COLO668 (cell line): ENCODE measurements at regions not wholly inside any gene's neighbourhood (a gene's known extent, or its start where the extent isn't known, plus 50 kb on each side); places are given as distances from the start of the nearest gene placed in this dataset.
A peak's percentile ranks its signal among the peaks of the same experiment; 100 is the strongest.

Source experiments
- DNase-seq: peaks from one replicate; lab custom pipeline; 2025; ENCODE audit not compliant: unreplicated experiment; lab: John Stamatoyannopoulos, UW

DNA sequence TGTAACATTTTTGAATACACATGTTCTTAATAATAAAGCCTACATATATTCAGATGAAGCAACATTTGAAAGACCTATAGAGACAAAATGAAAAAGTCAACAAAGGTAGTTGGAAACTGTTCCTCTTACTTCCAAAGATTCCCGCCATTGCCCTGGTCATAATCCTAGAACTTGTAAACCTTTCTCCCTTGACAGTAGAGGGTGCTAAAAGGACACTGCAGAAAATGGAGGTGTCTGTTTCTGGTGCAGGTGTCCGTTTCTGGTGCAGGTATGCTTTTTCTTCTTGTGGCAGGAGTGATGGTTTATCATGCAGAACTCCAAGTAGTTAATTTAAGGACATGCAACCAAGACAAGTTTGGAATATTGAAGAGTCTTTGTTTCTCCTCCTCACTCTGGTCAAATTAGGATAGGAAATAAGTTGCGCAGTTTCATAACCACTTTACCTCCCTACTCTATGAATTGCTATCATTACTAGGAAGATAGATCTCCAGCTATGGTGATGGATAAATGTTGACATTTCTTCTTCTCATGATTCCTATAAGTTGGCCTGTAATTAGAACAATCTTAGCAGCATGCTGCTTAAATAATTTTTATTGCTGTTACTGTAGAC, 56.0 kb upstream of the FAM174A start:
- DNase-seq: peak; percentile 7

DNA sequence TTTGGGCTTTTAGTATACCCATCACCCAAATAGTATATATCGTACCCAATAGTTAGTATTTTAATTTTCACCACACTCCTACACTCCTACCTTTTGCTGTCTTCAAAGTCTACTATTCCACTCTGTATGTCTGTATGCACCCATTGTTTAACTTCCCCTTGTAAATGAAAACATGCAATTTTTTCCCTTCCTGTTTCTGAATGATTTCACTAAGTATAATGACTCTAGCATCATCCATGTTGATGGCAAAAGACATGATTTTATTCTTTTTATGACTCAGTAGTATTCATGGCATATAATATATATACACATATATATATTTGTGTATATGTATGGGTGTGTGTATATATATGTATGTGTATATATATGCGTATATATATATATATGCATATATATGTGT, 63.1 kb upstream of the FAM174A start:
- DNase-seq: no peak

DNA sequence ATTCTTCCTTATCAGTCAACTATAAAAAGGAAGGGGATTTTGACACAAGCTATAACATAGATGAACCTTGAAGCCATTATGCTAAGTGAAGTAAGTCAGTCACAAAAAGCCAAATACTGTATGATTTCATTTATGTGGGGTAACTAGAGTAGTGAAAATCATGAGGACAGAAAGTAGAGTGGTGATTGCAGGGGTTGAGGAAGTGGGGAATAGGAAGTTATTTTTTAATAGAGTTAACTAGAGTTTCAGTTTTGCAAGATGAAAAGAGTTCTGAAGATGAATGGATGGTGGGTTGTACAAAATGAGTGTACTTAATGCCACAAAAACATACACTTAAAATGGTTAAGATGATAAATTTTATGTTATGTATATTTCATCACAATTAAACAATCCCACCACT, 65.4 kb upstream of the FAM174A start:
- DNase-seq: no peak

DNA sequence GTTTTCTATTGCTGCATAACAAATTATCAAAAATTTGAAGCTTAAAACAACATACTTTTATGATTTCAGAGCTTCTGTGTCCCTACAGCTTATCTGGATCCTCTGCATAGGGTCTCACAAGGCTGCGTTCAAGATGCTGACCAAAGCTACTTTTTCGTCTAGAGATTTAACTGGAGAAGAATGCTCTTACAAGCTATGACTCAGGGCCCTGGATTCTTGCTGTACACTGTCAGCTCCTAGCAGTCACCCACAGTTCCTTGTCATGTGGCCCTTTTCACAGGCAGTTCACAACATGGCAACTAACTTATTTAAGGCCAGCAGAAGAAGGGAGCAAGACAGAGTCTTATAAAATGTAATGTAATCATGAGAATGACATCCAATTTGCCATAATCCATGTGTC, 70.8 kb upstream of the FAM174A start:
- DNase-seq: no peak

DNA sequence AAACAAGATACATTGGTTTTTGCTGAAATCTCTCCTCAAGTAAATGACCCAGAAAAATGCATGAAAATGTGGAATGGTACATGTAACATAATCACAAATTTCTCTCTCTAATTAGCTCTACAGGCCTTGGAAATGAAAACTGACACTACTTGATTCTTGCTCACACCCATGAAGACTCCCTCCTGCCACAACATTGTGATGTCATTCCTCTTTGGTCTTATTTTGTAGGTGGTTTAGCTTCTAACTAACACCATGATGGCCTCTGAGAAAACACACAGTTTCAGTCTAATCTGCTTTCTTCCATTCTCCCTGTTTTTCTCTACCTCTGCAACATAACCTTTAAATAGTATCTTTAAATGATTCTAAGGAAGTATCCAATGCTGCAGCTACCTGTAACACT, 78.6 kb upstream of the FAM174A start:
- no peak for DNase-seq

DNA sequence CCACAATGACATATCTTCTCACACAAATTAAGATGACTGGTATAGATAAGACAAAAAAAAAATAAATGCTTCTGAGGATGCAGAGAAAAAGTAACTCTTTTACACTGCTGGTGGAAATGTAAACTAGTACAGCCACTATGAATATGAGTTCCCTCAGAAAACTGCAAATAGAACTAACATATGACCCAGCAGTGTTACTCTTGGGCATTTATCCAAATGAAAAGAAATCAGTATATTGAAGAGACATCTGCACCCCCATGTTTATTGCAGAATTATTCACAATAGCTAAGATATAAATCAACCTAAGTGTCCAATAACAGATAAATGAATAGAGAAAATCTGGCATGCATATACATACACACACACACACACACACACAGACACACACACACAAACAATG, 83.0 kb upstream of the FAM174A start:
- no peak for DNase-seq

DNA sequence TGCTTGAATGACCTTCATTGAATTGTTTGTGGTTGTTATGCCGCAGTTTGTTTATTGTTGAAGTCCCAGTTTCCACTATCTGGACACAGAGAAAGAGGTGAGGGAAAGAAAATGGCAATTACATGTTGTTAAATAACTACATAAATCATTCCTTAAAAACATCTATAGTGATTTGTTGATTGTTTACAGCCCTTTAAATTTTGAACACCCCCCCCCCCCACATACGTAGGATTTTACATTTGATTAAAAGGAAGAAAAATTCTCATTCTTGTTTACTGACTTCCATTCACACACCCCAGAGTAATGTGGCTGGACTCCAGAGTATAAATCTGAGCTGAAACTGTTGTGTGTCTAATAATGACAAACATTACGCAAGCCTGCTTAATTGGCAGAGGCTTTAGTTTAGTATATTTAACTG, 87.1 kb upstream of the FAM174A start:
- no peak for DNase-seq

DNA sequence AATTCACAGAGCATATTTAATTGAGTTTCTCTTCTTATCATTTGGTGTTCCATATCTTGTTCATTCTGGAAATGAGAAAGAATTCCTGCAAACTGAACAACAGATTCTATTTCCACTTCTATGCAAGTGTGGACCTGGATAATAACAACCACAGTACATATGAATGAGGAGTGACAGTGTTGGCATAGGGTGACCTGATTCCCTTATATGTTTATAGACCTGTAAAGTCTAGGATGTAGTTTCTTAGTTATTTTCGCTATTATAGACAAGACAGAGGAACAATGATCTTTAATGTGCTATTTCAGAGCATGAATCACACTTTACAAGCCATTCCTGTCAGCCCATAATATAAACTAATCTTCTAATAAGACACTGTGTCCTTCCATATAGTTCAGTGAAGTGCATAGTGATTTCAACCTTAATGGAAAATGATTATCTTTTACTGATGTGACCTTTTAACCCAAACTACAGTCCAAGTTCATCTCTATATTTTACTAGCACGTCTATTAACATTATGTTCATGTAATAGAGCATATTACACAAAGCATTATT, 88.2 kb upstream of the FAM174A start:
- no peak for DNase-seq

DNA sequence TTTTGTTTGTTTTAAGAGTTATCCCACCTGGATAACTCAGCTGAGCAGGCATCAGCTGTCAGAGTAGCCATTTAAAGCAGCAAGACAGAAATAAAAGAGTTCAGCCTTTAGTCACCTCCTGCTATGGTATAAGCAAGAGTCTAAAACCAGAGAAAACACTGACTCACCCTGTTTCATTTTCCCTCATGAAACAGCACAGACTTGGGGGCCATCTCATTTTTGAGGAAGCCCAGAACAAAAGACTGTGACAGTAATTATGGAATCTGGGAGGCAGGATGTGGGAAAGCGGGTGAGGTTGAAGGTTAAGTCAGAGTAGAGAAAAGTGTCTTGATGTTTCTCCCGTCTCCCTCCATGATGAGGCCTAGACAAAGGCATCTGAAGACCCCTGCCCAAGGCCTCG, 90.2 kb upstream of the FAM174A start:
- no peak for DNase-seq

DNA sequence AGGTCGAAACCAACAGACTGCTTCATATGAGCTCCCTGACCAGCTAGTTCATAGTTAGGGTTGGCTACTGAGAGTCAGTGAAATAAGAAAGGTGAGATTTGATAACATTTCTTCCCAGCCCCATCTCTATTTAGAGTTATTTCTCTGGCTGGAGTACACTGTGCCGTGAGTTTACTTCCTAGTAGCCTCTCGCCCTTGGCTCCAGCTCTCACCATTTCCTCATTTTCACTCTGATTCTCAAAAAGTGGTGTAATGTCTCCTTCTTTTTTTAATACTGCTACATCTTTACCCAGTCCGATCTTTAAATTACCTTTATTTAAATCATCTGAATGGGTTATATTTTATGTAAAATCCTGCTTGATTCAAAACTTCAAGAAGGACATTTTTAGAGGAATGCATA, 100.4 kb upstream of the FAM174A start:
- no peak for DNase-seq

DNA sequence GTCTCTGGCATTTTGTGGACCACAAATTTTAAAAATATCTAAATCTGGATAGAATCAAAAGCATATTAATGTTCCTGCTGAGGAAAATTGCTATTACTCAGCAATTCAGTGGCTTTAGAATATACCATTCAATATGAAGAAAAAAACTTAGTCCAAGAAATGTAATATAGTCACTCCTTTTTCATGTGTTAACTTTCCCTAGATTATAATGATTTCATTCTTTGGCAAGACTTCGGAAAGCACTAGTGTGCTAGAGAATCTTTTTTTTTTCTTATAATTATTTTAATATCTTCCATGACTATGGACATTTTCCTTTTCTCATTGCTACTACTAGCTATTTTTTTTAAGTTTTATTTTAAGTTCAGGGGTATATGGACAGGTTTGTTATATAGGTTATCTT, 102.4 kb upstream of the FAM174A start:
- no peak for DNase-seq

DNA sequence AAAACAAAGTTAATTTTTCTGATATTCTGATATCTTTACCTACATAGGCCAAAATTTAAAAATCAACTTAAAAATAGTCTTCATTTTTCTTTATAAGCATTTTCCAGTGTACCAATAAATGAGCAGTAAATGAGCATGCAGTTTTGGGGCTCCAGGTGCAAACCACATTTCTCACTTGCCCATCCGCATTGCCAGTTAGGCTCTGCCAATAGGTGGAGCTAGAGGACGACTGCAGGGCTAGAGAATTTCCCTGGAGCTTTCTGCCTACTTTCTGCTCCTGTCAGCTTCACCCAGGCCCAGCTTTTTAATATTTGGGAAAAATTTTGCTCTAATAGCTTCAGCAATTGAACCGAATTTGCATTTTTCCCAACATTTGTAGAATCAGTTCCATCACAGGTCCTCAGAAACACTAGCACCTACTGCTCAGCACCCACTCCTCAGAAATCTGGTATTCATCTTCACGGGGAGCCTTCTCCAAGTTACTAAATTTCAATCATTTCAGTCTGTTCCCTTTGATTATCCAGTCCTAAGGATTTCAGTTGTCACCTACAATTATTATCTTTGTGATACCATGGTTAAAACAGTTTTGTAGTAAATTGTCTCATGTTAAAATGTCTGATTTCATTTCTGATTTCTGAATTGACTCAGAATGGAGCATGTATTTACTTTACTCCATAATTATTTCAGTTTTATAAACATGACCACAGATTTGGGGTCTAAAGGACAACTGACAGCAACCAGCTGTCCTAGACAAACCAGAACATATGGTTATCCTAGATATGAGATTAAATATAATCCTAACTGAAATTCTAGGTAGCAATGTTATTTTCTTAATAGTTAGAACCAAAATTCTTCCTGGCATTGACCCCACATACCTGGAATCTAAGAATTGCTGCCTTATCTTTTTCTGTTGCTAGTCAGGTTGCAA, 104.6 kb upstream of the FAM174A start:
- DNase-seq: peak; percentile 38

DNA sequence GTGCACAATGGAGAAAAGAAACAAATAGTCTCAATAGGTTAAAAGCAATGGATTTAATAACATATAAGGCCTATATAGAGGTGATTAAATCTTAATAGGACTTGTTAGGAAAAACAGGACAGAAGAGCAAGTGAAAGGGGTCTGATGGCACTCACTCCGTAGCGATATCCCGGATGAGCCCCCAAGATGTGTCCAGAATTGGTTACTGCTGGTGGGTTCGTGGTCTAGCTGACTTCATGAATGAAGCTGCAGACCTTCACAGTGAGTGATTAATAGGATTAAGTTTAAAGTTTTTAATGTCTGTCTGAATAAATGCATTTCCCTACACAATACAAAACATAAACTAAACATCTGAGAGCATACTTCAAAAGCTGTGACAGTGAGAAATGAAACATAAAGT, 110.4 kb upstream of the FAM174A start:
- DNase-seq: no peak

DNA sequence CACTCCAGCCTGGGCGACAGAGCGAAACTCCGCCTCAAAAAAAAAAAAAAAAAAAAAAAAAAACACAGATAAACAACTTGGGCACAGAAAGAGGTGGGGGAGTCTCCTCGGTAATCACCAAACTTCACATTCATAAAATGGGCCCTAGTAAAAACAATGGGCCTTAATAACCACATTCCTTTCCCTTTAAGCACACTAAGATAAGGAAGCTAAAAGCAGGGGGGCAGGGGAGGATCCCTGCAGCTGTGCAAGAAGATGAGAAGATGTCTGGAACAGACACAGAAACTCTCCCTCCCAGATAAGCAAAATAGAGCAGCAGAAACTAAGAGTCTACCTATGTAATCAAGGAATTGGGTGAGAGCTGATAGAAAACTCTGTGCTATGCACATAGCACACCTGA, 111.2 kb upstream of the FAM174A start:
- DNase-seq: no peak

DNA sequence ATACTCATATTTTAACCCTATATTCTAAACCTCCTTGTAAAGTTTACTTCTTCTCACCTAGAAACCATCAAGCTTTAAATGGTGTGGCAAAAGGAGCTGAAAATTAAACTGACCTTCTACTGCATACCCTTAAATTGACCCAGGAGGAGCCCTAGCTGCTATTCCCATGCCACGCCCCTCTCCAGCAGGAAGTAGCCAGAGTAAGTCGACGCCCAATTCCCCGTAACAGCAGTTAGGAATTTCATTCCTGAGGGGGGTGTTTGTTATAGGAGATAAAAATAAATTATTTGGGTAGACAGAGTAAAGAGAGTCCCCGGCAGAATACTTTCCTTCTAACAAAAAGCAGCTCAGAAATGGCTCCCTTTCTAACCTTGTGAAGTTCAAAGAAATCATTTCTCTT, 111.8 kb upstream of the FAM174A start:
- DNase-seq: no peak

DNA sequence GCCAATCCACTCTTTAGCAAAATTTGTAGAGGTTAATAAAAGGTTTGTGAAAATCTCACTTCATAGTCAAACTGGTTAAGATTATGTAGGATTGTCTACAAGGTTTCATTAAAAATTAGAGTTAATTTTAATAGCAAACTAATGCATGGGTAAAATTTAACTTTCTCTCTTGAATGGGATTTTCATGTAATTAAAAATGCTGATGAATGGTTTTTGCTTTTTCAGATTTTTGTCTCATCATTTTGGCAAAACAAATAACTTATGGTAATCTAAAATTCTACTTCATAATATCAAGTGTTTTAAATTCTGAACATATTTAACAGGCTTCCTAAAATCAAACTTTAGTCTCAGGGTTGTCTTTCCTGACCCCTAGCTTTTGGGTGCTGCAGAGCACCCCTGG, 113.8 kb upstream of the FAM174A start:
- DNase-seq: no peak

DNA sequence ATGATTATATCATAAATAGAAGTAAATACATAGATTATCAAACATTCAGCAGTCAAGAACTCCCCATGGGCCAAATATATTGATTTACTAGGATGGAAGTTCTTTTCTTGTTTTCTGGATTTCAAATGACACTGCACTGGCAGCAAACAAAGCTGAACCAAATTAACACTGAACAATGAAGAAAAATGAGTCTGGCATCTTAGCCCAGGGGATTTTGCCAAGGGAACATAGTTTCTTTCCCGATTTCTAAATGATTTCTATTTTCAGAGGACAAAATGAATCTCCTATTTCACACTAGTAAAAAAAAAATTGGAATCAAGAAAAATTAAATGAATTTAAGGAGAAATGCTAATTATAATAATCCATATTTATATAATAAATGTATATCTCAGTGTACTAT, 116.9 kb upstream of the FAM174A start:
- no peak for DNase-seq

DNA sequence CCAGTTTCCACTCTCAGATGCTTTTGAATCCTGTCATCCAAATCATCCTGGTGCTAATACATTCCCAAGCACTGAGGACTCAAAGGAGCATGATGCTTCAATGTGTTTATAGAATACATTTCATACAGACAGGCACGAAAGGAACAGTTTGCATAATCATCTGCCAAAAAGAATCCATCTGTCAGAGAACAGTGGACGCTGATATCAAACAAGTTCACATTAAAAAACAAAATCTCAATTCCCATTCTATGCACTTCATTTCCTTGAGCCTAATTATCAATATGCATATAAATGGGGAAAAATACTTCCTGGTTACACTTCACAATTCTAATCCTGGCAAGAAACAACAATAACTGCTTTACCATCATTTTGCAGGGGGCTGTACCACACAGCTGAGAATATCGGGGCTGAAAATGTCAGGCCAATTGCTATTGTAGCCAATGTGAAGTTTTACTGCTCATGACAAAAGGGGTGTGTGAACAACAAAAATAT, 125.5 kb upstream of the FAM174A start:
- DNase-seq: no peak

DNA sequence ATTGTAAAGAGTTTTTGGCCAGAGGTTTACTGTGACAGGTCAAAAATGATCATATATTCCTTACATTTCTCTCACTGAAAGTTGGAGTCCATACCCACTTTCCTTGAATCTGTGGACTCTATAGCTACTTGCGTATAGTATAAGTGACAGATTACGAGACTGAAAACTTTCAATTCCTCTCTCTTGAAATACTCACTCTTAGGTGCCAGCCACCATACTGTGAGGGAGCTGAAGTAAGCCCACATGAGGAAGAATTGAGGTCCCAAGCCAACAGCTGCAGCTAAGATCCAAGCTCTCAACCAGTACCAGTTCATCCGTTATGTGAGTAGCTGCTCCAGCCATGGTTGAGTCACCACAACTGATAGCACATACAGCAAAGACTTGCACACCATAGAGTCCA, 128.1 kb upstream of the FAM174A start:
- DNase-seq: no peak

DNA sequence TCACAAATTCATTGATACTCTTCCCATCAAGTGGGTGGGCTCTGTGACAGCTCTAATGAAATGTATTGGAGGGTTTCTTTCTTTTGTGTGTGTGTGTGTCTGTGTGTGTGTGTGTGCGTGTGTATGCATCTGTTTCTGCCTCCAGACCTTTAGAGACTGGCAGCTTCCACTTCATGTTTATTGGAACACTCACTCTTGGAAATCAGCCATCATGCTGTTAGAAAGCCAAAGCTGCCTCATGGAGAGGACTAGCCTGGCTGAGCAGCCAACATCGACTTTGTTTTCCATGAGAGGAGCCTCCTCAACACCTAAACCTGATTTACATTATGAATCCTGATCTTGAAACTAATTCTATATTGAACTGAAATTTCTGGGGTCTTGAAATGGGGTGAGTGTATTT, 128.5 kb upstream of the FAM174A start:
- no peak for DNase-seq

DNA sequence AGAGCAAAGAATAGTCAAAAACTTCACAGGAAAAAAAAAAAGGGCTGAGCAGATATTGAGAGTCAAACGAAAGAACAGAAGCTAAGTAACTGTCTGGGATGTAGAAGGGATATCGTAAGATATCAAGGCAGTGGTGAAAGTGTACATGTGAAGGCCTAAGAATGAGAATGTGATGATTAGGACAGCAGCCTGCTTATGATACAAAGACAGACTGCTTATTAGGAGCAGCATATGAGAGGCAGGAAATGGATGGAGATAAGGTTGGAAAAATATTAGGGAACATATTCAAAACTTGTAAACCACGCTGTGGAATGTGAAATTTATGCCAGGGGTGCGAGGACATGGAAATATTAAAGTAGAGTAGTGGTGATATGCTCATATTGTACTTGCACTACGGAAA, 133.1 kb upstream of the FAM174A start:
- DNase-seq: no peak

DNA sequence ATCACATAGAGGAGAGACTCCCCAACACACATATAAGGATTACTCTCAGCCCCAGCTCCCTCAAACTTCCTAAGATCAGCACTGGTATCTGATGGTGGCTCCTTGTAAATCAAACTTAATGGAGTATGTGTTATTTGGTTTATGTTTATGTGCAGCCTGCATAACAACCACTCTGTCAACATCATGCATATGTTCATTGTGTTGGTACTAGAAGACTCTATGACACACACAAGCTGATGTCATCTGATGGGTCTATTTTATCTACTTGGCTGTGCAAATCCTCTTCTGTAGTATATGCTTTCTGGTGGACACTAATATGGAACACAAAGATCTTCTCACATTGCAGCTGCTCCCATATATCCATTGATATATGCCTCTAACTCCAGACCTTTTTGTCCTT, 134.0 kb upstream of the FAM174A start:
- no peak for DNase-seq
